Neural progenitor cell (in vitro differentiated cells): ENCODE measurements at regions not wholly inside any gene's neighbourhood (a gene's known extent, or its start where the extent isn't known, plus 50 kb on each side); places are given as distances from the start of the nearest gene placed in this dataset.

ENCODE experiments used
- EZH2 ChIP-seq: fragments of 200-600 bp; sonication (generic); IDR thresholded peaks from 2 replicates; pipeline ENCODE4 v1.6.1; 2017; ENCODE audit warnings: antibody characterized with exemption, mild to moderate bottlenecking, moderate library complexity
- EZH2phosphoT487 ChIP-seq: fragments of 200-600 bp; sonication (generic); IDR thresholded peaks from 2 replicates; pipeline ENCODE4 v1.6.1; 2017; ENCODE audit warnings: antibody characterized with exemption
- TF ChIP-seq, protein P1 (sequence below): fragments of 200-600 bp; sonication (generic); IDR thresholded peaks from 2 replicates; pipeline ENCODE4 v1.5.1; 2017; ENCODE audit warnings: antibody characterized with exemption, mild to moderate bottlenecking

DNA sequence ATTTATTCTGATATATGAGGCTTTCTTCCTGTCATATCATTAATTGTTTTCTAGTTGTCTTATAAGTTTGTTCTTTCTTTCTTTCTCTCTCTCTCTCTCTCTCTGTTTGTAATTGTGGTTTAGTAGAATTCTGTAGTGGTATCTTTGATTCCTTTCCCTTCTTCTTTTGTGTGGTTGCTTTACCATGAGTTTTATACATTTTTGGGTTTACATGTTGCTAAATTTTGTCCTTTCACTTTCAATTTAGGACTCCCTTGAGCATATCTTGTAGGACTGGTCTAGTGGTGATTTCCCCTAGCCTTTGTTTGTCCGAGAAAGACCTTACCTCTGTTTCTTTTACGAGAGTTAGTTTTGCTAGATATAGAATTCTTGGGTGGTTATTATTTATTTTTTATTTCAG lies 162.3 kb upstream of the CHRM3 start:
- TF ChIP-seq, protein P1, sequence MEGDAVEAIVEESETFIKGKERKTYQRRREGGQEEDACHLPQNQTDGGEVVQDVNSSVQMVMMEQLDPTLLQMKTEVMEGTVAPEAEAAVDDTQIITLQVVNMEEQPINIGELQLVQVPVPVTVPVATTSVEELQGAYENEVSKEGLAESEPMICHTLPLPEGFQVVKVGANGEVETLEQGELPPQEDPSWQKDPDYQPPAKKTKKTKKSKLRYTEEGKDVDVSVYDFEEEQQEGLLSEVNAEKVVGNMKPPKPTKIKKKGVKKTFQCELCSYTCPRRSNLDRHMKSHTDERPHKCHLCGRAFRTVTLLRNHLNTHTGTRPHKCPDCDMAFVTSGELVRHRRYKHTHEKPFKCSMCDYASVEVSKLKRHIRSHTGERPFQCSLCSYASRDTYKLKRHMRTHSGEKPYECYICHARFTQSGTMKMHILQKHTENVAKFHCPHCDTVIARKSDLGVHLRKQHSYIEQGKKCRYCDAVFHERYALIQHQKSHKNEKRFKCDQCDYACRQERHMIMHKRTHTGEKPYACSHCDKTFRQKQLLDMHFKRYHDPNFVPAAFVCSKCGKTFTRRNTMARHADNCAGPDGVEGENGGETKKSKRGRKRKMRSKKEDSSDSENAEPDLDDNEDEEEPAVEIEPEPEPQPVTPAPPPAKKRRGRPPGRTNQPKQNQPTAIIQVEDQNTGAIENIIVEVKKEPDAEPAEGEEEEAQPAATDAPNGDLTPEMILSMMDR, result no peak
- TF ChIP-seq EZH2, result no peak
- no peak for TF ChIP-seq EZH2phosphoT487
